GM12891 (cell line): ENCODE measurements at regions not wholly inside any gene's neighbourhood (a gene's known extent, or its start where the extent isn't known, plus 50 kb on each side); places are given as distances from the start of the nearest gene placed in this dataset.

Experiments
- PAX5 ChIP-seq: IDR thresholded peaks from 2 replicates; pipeline ENCODE4 v1.6.1; 2011; ENCODE audit warnings: low read length, moderate library complexity, mild to moderate bottlenecking; ENCODE audit not compliant: insufficient read depth, severe bottlenecking
- POLR2A ChIP-seq: IDR thresholded peaks from 2 replicates; pipeline ENCODE4 v1.6.1; 2011; ENCODE audit warnings: low read depth, low read length, control low read depth
- POLR2AphosphoS5 ChIP-seq: IDR thresholded peaks from 2 replicates; pipeline ENCODE4 v1.6.1; 2011; ENCODE audit warnings: low read depth, low read length, control low read depth
- POU2F2 ChIP-seq: IDR thresholded peaks from 2 replicates; pipeline ENCODE4 v1.6.1; 2011; ENCODE audit warnings: low read depth, mild to moderate bottlenecking, control low read depth, low read length, moderate library complexity
- TAF1 ChIP-seq: IDR thresholded peaks from 2 replicates; pipeline ENCODE4 v1.6.1; 2011; ENCODE audit warnings: low read depth, low read length, control low read depth

DNA sequence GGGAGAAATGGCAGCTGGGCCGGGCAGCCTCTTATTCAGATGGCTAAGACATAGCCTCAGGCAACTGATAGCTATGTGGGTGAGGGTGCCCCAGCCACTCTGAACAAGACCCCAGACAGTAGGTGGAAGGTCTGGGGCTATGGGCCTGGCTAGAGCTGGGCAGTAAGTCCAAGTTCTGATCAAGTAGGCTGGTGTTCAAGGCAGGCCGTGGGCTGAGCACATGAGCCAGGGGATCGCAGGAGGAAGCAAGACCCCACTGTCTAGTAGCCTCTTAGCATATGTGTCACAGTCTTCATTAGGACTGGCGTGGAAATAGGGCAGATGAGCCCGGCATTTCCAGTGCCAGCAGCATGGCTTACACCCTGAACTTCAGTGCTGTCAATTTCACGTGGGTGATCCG lies 192.1 kb downstream of the ADAMTS15 start:
- TF ChIP-seq TAF1 (no peak), POLR2AphosphoS5 (no peak), POLR2A (no peak), PAX5 (no peak), POU2F2 (no peak)
